ENCODE measurements at regions not wholly inside any gene's neighbourhood (a gene's known extent, or its start where the extent isn't known, plus 50 kb on each side); places are given as distances from the start of the nearest gene placed in this dataset.

- Histone ChIP-seq H3K9ac (ENCODE audit: low read length) (no peak overlapping the region), H3K4me3 (ENCODE audit: low read length) (no peak overlapping the region), H3K27ac (ENCODE audit: low read length) (no peak overlapping the region), H4K20me1 (ENCODE audit: insufficient read depth, low read depth, low read length) (no peaks in the 10 kb centered on the region), H3K4me2 (ENCODE audit: low read depth, low read length, poor library complexity, severe bottlenecking) (no peak overlapping the region), H3K36me3 (ENCODE audit: insufficient read depth, low read length) (no peaks in the 10 kb centered on the region), H3K4me1 (ENCODE audit: low read length) (no peaks in the 10 kb centered on the region), H3K27me3 (ENCODE audit: low read length) (0 out of 2 replicates have a peak, but pooled peaks cover 2% of the 10 kb centered on the region), H3K9me3 (ENCODE audit: low read length) (no peaks in the 10 kb centered on the region), H2AFZ (ENCODE audit: low read length) (no peak overlapping the region), H3K9me2 (replicated peaks; ENCODE audit: insufficient read depth, low read length) (no peaks in the 10 kb centered on the region), H3K79me2 (ENCODE audit: low read length) (no peaks in the 10 kb centered on the region)
- DNase-seq = no peak
These were observed 130.2 kb upstream of the SPEF2 start for GRCh38 chr5:35487233-35488025.

- Histone ChIP-seq H3K27me3 (ENCODE audit: low read length) (0 out of 2 replicates have a peak, but pooled peaks cover 2% of the 10 kb centered on the region), H3K4me3 (ENCODE audit: low read length) (no peak overlapping the region), H3K4me1 (ENCODE audit: low read length) (no peaks in the 10 kb centered on the region), H2AFZ (ENCODE audit: low read length) (no peak overlapping the region), H3K36me3 (ENCODE audit: insufficient read depth, low read length) (no peaks in the 10 kb centered on the region), H3K79me2 (ENCODE audit: low read length) (no peaks in the 10 kb centered on the region), H3K9me3 (ENCODE audit: low read length) (no peaks in the 10 kb centered on the region), H3K27ac (ENCODE audit: low read length) (no peak overlapping the region), H3K9ac (ENCODE audit: low read length) (no peak overlapping the region), H4K20me1 (ENCODE audit: insufficient read depth, low read depth, low read length) (no peaks in the 10 kb centered on the region), H3K9me2 (replicated peaks; ENCODE audit: insufficient read depth, low read length) (no peaks in the 10 kb centered on the region), H3K4me2 (ENCODE audit: low read depth, low read length, poor library complexity, severe bottlenecking) (no peak overlapping the region)
- DNase-seq = no peak
These were observed 132.2 kb upstream of the SPEF2 start for GRCh38 chr5:35485487-35485886.

- no peak for DNase-seq
- no peak overlapping the region for H3K9ac ChIP-seq (ENCODE audit: low read length)
- H3K79me2 ChIP-seq (ENCODE audit: low read length) = no peaks in the 10 kb centered on the region
- no peaks in the 10 kb centered on the region for H3K27me3 ChIP-seq (ENCODE audit: low read length)
- no peaks in the 10 kb centered on the region for H3K36me3 ChIP-seq (ENCODE audit: insufficient read depth, low read length)
- no peak overlapping the region for H3K27ac ChIP-seq (ENCODE audit: low read length)
- no peak overlapping the region for H3K4me2 ChIP-seq (ENCODE audit: low read depth, low read length, poor library complexity, severe bottlenecking)
- no peaks in the 10 kb centered on the region for H4K20me1 ChIP-seq (ENCODE audit: insufficient read depth, low read depth, low read length)
- no peak overlapping the region for H3K4me3 ChIP-seq (ENCODE audit: low read length)
- H3K9me3 ChIP-seq (ENCODE audit: low read length) = no peaks in the 10 kb centered on the region
- no peaks in the 10 kb centered on the region for H3K9me2 ChIP-seq (replicated peaks; ENCODE audit: insufficient read depth, low read length)
- no peak overlapping the region for H2AFZ ChIP-seq (ENCODE audit: low read length)
- peaks cover 3% of the 10 kb centered on the region for H3K4me1 ChIP-seq (ENCODE audit: low read length)
These were observed 133.4 kb upstream of the SPEF2 start for GRCh38 chr5:35484241-35484640.

GRCh38 chr5:35483780-35484179, 133.9 kb upstream of the SPEF2 start:
- Histone ChIP-seq H3K4me1 (ENCODE audit: low read length) (peaks cover 6% of the 10 kb centered on the region), H3K9me3 (ENCODE audit: low read length) (no peaks in the 10 kb centered on the region), H3K4me2 (ENCODE audit: low read depth, low read length, poor library complexity, severe bottlenecking) (no peak overlapping the region), H3K79me2 (ENCODE audit: low read length) (no peaks in the 10 kb centered on the region), H3K9me2 (replicated peaks; ENCODE audit: insufficient read depth, low read length) (no peaks in the 10 kb centered on the region), H3K36me3 (ENCODE audit: insufficient read depth, low read length) (no peaks in the 10 kb centered on the region), H2AFZ (ENCODE audit: low read length) (no peak overlapping the region), H4K20me1 (ENCODE audit: insufficient read depth, low read depth, low read length) (no peaks in the 10 kb centered on the region), H3K4me3 (ENCODE audit: low read length) (no peak overlapping the region), H3K27ac (ENCODE audit: low read length) (no peak overlapping the region), H3K27me3 (ENCODE audit: low read length) (no peaks in the 10 kb centered on the region), H3K9ac (ENCODE audit: low read length) (no peak overlapping the region)
- DNase-seq = no peak

- Histone ChIP-seq H2AFZ (ENCODE audit: low read length) (no peak overlapping the region), H4K20me1 (ENCODE audit: insufficient read depth, low read depth, low read length) (no peaks in the 10 kb centered on the region), H3K9me3 (ENCODE audit: low read length) (no peaks in the 10 kb centered on the region), H3K9ac (ENCODE audit: low read length) (no peak overlapping the region), H3K9me2 (replicated peaks; ENCODE audit: insufficient read depth, low read length) (no peaks in the 10 kb centered on the region), H3K4me3 (ENCODE audit: low read length) (no peak overlapping the region), H3K27me3 (ENCODE audit: low read length) (no peaks in the 10 kb centered on the region), H3K36me3 (ENCODE audit: insufficient read depth, low read length) (no peaks in the 10 kb centered on the region), H3K4me1 (ENCODE audit: low read length) (peaks cover 6% of the 10 kb centered on the region), H3K4me2 (ENCODE audit: low read depth, low read length, poor library complexity, severe bottlenecking) (no peak overlapping the region), H3K79me2 (ENCODE audit: low read length) (no peaks in the 10 kb centered on the region), H3K27ac (ENCODE audit: low read length) (no peak overlapping the region)
- no peak for DNase-seq
These were observed 134.5 kb upstream of the SPEF2 start for GRCh38 chr5:35483191-35483590.

- no peaks in the 10 kb centered on the region for H3K79me2 ChIP-seq (ENCODE audit: low read length)
- no peak for DNase-seq
- no peak overlapping the region for H2AFZ ChIP-seq (ENCODE audit: low read length)
- H3K9me2 ChIP-seq (replicated peaks; ENCODE audit: insufficient read depth, low read length) = no peaks in the 10 kb centered on the region
- no peaks in the 10 kb centered on the region for H3K36me3 ChIP-seq (ENCODE audit: insufficient read depth, low read length)
- no peaks in the 10 kb centered on the region for H3K9me3 ChIP-seq (ENCODE audit: low read length)
- H3K4me2 ChIP-seq (ENCODE audit: low read depth, low read length, poor library complexity, severe bottlenecking) = no peak overlapping the region
- H3K27me3 ChIP-seq (ENCODE audit: low read length) = no peaks in the 10 kb centered on the region
- peaks cover 6% of the 10 kb centered on the region for H3K4me1 ChIP-seq (ENCODE audit: low read length)
- no peak overlapping the region for H3K9ac ChIP-seq (ENCODE audit: low read length)
- H3K4me3 ChIP-seq (ENCODE audit: low read length) = no peak overlapping the region
- H3K27ac ChIP-seq (ENCODE audit: low read length) = no peak overlapping the region
- no peaks in the 10 kb centered on the region for H4K20me1 ChIP-seq (ENCODE audit: insufficient read depth, low read depth, low read length)
These were observed 135.4 kb upstream of the SPEF2 start for GRCh38 chr5:35482167-35482755.

- Histone ChIP-seq H3K9me3 (ENCODE audit: low read length) (no peaks in the 10 kb centered on the region), H3K9ac (ENCODE audit: low read length) (no peak overlapping the region), H3K4me2 (ENCODE audit: low read depth, low read length, poor library complexity, severe bottlenecking) (peak overlapping the region; percentile 35), H3K79me2 (ENCODE audit: low read length) (no peaks in the 10 kb centered on the region), H3K4me1 (ENCODE audit: low read length) (peaks cover 6% of the 10 kb centered on the region), H3K36me3 (ENCODE audit: insufficient read depth, low read length) (no peaks in the 10 kb centered on the region), H3K27me3 (ENCODE audit: low read length) (no peaks in the 10 kb centered on the region), H3K4me3 (ENCODE audit: low read length) (peak overlapping the region; percentile 33; the same call in 1 of the 2 replicates), H3K27ac (ENCODE audit: low read length) (no peak overlapping the region), H2AFZ (ENCODE audit: low read length) (peak overlapping the region; percentile 83), H4K20me1 (ENCODE audit: insufficient read depth, low read depth, low read length) (no peaks in the 10 kb centered on the region), H3K9me2 (replicated peaks; ENCODE audit: insufficient read depth, low read length) (no peaks in the 10 kb centered on the region)
- DNase-seq = no peak
These were observed 138.6 kb upstream of the SPEF2 start for GRCh38 chr5:35478856-35479682.

- Histone ChIP-seq H3K79me2 (ENCODE audit: low read length) (no peaks in the 10 kb centered on the region), H2AFZ (ENCODE audit: low read length) (no peak overlapping the region), H3K4me1 (ENCODE audit: low read length) (peaks cover 6% of the 10 kb centered on the region), H3K27me3 (ENCODE audit: low read length) (no peaks in the 10 kb centered on the region), H3K4me2 (ENCODE audit: low read depth, low read length, poor library complexity, severe bottlenecking) (no peak overlapping the region), H3K9ac (ENCODE audit: low read length) (no peak overlapping the region), H3K9me3 (ENCODE audit: low read length) (no peaks in the 10 kb centered on the region), H3K27ac (ENCODE audit: low read length) (no peak overlapping the region), H3K4me3 (ENCODE audit: low read length) (no peak overlapping the region), H3K36me3 (ENCODE audit: insufficient read depth, low read length) (no peaks in the 10 kb centered on the region), H3K9me2 (replicated peaks; ENCODE audit: insufficient read depth, low read length) (no peaks in the 10 kb centered on the region), H4K20me1 (ENCODE audit: insufficient read depth, low read depth, low read length) (no peaks in the 10 kb centered on the region)
- no peak for DNase-seq
These were observed 139.8 kb upstream of the SPEF2 start for GRCh38 chr5:35477911-35478310.

Data from Karpas-422 (cell line).